ENCODE measurements at regions not wholly inside any gene's neighbourhood (a gene's known extent, or its start where the extent isn't known, plus 50 kb on each side); places are given as distances from the start of the nearest gene placed in this dataset.

- Histone ChIP-seq H2AK9ac (replicated peaks; ENCODE audit: low read depth, low read length, poor library complexity) (no peak overlapping the region), H3K9me1 (ENCODE audit: insufficient read depth, low read length) (no peaks in the 10 kb centered on the region), H2BK20ac (ENCODE audit: low read depth, low read length) (no peak overlapping the region), H4K5ac (ENCODE audit: low read depth, low read length) (no peak overlapping the region), H3K56ac (ENCODE audit: extremely low read depth, insufficient read depth, low read length) (no peak overlapping the region), H3K9me3 (ENCODE audit: control insufficient read depth, insufficient read depth, low read length) (peaks cover 22% of the 10 kb centered on the region), H3K79me1 (ENCODE audit: low read depth in 1 of 2, low read length in 2 of 2) (no peaks in the 10 kb centered on the region), H2BK15ac (ENCODE audit: low read depth, low read length) (no peak overlapping the region), H3K23ac (ENCODE audit: low read depth, low read length) (no peak overlapping the region), H3K27ac (ENCODE audit: insufficient read depth, low read length) (no peak overlapping the region), H2AK5ac (ENCODE audit: low read depth, low read length) (no peak overlapping the region), H2BK5ac (ENCODE audit: low read depth, low read length, poor library complexity, severe bottlenecking) (no peak overlapping the region), H4K91ac (ENCODE audit: insufficient read depth, low read depth, low read length) (no peak overlapping the region), H4K8ac (ENCODE audit: low read depth in 2 of 2, low read length in 2 of 2) (no peak overlapping the region), H3K4ac (ENCODE audit: low read depth, low read length) (no peak overlapping the region), H4K20me1 (ENCODE audit: insufficient read depth, low read length) (no peaks in the 10 kb centered on the region), H3K14ac (replicated peaks; ENCODE audit: low read depth, low read length) (no peak overlapping the region), H3K36me3 (ENCODE audit: control insufficient read depth, insufficient read depth, low read length) (no peaks in the 10 kb centered on the region), H3K27me3 (ENCODE audit: control insufficient read depth, insufficient read depth, low read length) (no peaks in the 10 kb centered on the region), H3K18ac (ENCODE audit: low read depth, low read length) (no peak overlapping the region), H3K9ac (ENCODE audit: low read depth, low read length) (no peak overlapping the region), H2BK120ac (ENCODE audit: low read depth, low read length) (no peak overlapping the region), H3K4me1 (ENCODE audit: control insufficient read depth, insufficient read depth, low read length) (no peaks in the 10 kb centered on the region), H3K4me2 (ENCODE audit: low read depth, low read length) (no peak overlapping the region), H2AFZ (replicated peaks; ENCODE audit: low read length, poor library complexity) (no peak overlapping the region), H3K4me3 (ENCODE audit: insufficient read depth, low read depth, low read length) (no peak overlapping the region)
- intact Hi-C loops (cut with micrococcal nuclease), result no loop called here
- in situ Hi-C loops (cut with MboI; ENCODE audit: low sequenced_read_pairs), result no loop called here
- WGBS, 2 experiments (ENCODE audit: extremely low coverage in 2 of 2, insufficient read length in 1 of 2), result 40% methylated on average over 1 of the region's 7 CpGs; no CpG with 5 or more reads in 1 of the 2 experiments
- no peak for TF ChIP-seq POLR2A (IDR thresholded peaks at IDR 0.05; ENCODE audit: low read depth, low read length)
- TF ChIP-seq, protein P1, sequence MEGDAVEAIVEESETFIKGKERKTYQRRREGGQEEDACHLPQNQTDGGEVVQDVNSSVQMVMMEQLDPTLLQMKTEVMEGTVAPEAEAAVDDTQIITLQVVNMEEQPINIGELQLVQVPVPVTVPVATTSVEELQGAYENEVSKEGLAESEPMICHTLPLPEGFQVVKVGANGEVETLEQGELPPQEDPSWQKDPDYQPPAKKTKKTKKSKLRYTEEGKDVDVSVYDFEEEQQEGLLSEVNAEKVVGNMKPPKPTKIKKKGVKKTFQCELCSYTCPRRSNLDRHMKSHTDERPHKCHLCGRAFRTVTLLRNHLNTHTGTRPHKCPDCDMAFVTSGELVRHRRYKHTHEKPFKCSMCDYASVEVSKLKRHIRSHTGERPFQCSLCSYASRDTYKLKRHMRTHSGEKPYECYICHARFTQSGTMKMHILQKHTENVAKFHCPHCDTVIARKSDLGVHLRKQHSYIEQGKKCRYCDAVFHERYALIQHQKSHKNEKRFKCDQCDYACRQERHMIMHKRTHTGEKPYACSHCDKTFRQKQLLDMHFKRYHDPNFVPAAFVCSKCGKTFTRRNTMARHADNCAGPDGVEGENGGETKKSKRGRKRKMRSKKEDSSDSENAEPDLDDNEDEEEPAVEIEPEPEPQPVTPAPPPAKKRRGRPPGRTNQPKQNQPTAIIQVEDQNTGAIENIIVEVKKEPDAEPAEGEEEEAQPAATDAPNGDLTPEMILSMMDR (conservative IDR thresholded peaks at IDR 0.05; ENCODE audit: low read depth, low read length), result no peak
- no peak for TF ChIP-seq BHLHE40 (IDR thresholded peaks at IDR 0.05; ENCODE audit: low read depth, low read length)
- no peak for TF ChIP-seq MXI1 (IDR thresholded peaks at IDR 0.05; ENCODE audit: borderline replicate concordance, low read depth, low read length)
- TF ChIP-seq FOS (IDR thresholded peaks at IDR 0.05; ENCODE audit: low read depth, low read length), result no peak
- TF ChIP-seq MAZ (IDR thresholded peaks at IDR 0.05; ENCODE audit: borderline replicate concordance, low read depth, low read length), result no peak
- TF ChIP-seq MAFK (IDR thresholded peaks at IDR 0.05; ENCODE audit: low read depth, low read length), result no peak
- TF ChIP-seq CEBPB (IDR thresholded peaks at IDR 0.05; ENCODE audit: low read depth, low read length), result no peak
- TF ChIP-seq NFE2L2 (IDR thresholded peaks at IDR 0.05; ENCODE audit: low read depth, low read length), result no peak
- TF ChIP-seq CHD1 (IDR thresholded peaks at IDR 0.05; ENCODE audit: low read depth, low read length), result no peak
- TF ChIP-seq, protein P2, sequence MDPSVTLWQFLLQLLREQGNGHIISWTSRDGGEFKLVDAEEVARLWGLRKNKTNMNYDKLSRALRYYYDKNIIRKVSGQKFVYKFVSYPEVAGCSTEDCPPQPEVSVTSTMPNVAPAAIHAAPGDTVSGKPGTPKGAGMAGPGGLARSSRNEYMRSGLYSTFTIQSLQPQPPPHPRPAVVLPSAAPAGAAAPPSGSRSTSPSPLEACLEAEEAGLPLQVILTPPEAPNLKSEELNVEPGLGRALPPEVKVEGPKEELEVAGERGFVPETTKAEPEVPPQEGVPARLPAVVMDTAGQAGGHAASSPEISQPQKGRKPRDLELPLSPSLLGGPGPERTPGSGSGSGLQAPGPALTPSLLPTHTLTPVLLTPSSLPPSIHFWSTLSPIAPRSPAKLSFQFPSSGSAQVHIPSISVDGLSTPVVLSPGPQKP (IDR thresholded peaks at IDR 0.05; ENCODE audit: borderline replicate concordance, low read depth, low read length), result no peak
- no peak for TF ChIP-seq RFX5 (IDR thresholded peaks at IDR 0.05; ENCODE audit: low read depth, low read length)
- no peak for TF ChIP-seq RCOR1 (IDR thresholded peaks at IDR 0.05; ENCODE audit: insufficient replicate concordance, low read length)
- dilution Hi-C loops (cut with HindIII; ENCODE audit: low sequenced_read_pairs, unreplicated experiment), result no loop called here
- DNase-seq, result no peak
- POLR2A ChIA-PET (ENCODE audit: unreplicated experiment), result no interaction called here
- no peak for ATAC-seq (ENCODE audit: low read depth)
- CTCF ChIA-PET, result no interaction called here
- no TSS peak for BruUV-seq (replicated peaks)
Measured at GRCh38 chr2:16115881-16116830, 175.8 kb downstream of the MYCN start.

Data from IMR-90 (cell line).